ENCODE measurements at regions not wholly inside any gene's neighbourhood (a gene's known extent, or its start where the extent isn't known, plus 50 kb on each side); places are given as distances from the start of the nearest gene placed in this dataset.
"Not testable (repeated sequence)": the region's sequence is repeated elsewhere in the genome, so short reads cannot be mapped to it uniquely, and the experiment has no call there.

GRCh38 chr2:54049365-54049764, 66.0 kb upstream of the ACYP2 start:
- TF ChIP-seq CTCF (IDR thresholded peaks at IDR 0.05 in 8 of 11, conservative IDR thresholded peaks at IDR 0.05 in 3 of 11) (no peak), POLR2AphosphoS5 (IDR thresholded peaks at IDR 0.05) (no peak), POLR2A (IDR thresholded peaks at IDR 0.05) (no peak)
- WGBS, 5 donors = 85 to 94% (median 89%) methylated on average over 1 of the region's 1 CpG
- peaks cover 0 to 31% (median 10%) of the 10 kb centered on the region in 6 donors for H3K4me1 ChIP-seq
- peaks cover 0 to 30% (median 9%) of the 10 kb centered on the region in 8 donors for H3K9me3 ChIP-seq
- DNase-seq = no peak
- H3K27ac ChIP-seq = no peak overlapping the region
- H3K36me3 ChIP-seq = peaks cover 0 to 40% (median 7%) of the 10 kb centered on the region in 6 donors
- intact Hi-C loops (cut with DNase I; ENCODE audit: low total_unique reads) = no loop called here
- no peaks in the 10 kb centered on the region for H3K27me3 ChIP-seq (replicated peaks in 1 of 7)
- no peak overlapping the region for H3K4me3 ChIP-seq

- 86 to 92% (median 91%) methylated on average over 7 of the region's 7 CpGs for WGBS, 5 donors
These were observed 66.5 kb upstream of the ACYP2 start for GRCh38 chr2:54048896-54049295.

GRCh38 chr2:54048117-54048785, 67.2 kb upstream of the ACYP2 start:
- H3K36me3 ChIP-seq = peaks cover 0 to 37% (median 7%) of the 10 kb centered on the region in 6 donors
- peaks cover 0 to 22% (median 7%) of the 10 kb centered on the region in 8 donors for H3K9me3 ChIP-seq
- H3K27ac ChIP-seq = no peak overlapping the region
- 95 to 100% (median 99%) methylated on average over 2 of the region's 2 CpGs for WGBS, 5 donors
- intact Hi-C loops (cut with DNase I; ENCODE audit: low total_unique reads) = no loop called here
- H3K4me3 ChIP-seq = no peak overlapping the region
- TF ChIP-seq POLR2A (IDR thresholded peaks at IDR 0.05) (no peak), CTCF (IDR thresholded peaks at IDR 0.05 in 8 of 11, conservative IDR thresholded peaks at IDR 0.05 in 3 of 11) (no peak), POLR2AphosphoS5 (IDR thresholded peaks at IDR 0.05) (no peak)
- no peak for DNase-seq
- H3K4me1 ChIP-seq = peaks cover 0 to 20% (median 4%) of the 10 kb centered on the region in 6 donors
- H3K27me3 ChIP-seq (replicated peaks in 1 of 7) = no peaks in the 10 kb centered on the region

More at GRCh38 chr2:54048896-54049295, 66.5 kb upstream of the ACYP2 start:
- H3K27me3 ChIP-seq (replicated peaks in 1 of 7); DNase-seq; intact Hi-C loops (cut with DNase I; ENCODE audit: low total_unique reads); H3K27ac ChIP-seq; H3K4me3 ChIP-seq: not testable (repeated sequence)
- Histone ChIP-seq H3K4me1 (peaks cover 0 to 27% (median 8%) of the 10 kb centered on the region in 6 donors), H3K9me3 (peaks cover 0 to 29% (median 9%) of the 10 kb centered on the region in 8 donors), H3K36me3 (peaks cover 0 to 40% (median 7%) of the 10 kb centered on the region in 6 donors)

- Histone ChIP-seq H3K9me3 (peaks cover 0 to 17% (median 6%) of the 10 kb centered on the region in 8 donors), H3K4me1 (peaks cover 0 to 14% (median 2%) of the 10 kb centered on the region in 6 donors), H3K4me3 (no peak overlapping the region), H3K27ac (no peak overlapping the region), H3K36me3 (peaks cover 0 to 31% (median 7%) of the 10 kb centered on the region in 6 donors), H3K27me3 (replicated peaks in 1 of 7) (no peaks in the 10 kb centered on the region)
- intact Hi-C loops (cut with DNase I; ENCODE audit: low total_unique reads) = no loop called here
- no peak for TF ChIP-seq CTCF (IDR thresholded peaks at IDR 0.05 in 8 of 11, conservative IDR thresholded peaks at IDR 0.05 in 3 of 11)
- no peak for TF ChIP-seq POLR2A (IDR thresholded peaks at IDR 0.05)
- no peak for TF ChIP-seq POLR2AphosphoS5 (IDR thresholded peaks at IDR 0.05)
- whole genome bisulfite sequencing, 5 donors = 65 to 86% (median 71%) methylated on average over 3 of the region's 3 CpGs
- no peak for DNase-seq
These were observed 67.8 kb upstream of the ACYP2 start for GRCh38 chr2:54047658-54048057.
